ENCODE measurements at regions not wholly inside any gene's neighbourhood (a gene's known extent, or its start where the extent isn't known, plus 50 kb on each side); places are given as distances from the start of the nearest gene placed in this dataset.

DNA sequence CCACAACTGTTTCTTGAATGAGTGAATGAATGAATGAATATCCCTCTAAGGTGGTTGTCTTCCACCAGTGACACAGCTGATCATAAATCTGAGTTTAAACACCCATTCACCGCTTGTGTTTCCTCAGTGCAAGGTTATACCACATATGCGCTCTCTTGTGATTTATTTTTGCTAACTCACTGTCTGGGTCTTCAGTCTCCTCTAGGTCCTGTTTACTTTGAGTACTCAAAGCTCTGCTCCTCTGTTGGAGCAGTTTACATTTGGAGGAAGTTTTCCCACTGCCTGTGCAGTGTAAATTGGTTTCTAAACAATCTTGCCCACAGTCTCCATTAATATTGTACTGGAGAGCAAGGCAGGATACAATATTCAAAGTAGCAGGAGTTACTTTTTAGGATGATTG lies 212.6 kb upstream of the JADE1 start:
- H3K9me3 ChIP-seq (ENCODE audit: control insufficient read depth, low read depth, low read length), result no peaks in the 10 kb centered on the region
- H3K4me3 ChIP-seq (ENCODE audit: low read length), result no peak overlapping the region
- H3K4me1 ChIP-seq (ENCODE audit: control insufficient read depth, low read depth, low read length), result peaks cover 8% of the 10 kb centered on the region
- no peak overlapping the region for H3K9ac ChIP-seq (ENCODE audit: low read length)
- no peak overlapping the region for H3K27ac ChIP-seq (ENCODE audit: low read length)
- H3K27me3 ChIP-seq (ENCODE audit: control insufficient read depth, insufficient read depth, low read length), result no peaks in the 10 kb centered on the region
- H3K36me3 ChIP-seq (ENCODE audit: control insufficient read depth, low read depth, low read length), result no peaks in the 10 kb centered on the region

DNA sequence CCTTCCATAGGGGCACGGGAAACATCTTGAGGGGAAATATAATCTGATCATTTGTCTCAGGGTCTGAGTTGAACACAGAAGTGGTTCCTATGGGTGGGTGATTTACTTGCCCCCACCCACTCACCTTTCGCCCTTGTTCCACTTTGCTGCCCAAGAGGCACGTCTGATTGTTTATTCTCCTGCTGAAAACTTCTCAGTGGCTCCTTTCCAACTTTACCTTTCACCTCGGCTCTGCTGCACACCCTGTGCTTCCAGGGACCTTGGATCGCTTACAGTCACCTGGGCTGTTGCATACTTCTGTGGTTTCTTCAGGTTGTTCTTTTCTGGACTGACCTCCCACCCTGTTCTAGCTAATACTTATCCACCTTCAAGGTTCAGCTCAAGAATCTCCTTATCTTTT lies 213.4 kb upstream of the JADE1 start:
- Histone ChIP-seq H3K4me1 (ENCODE audit: control insufficient read depth, low read depth, low read length) (peaks cover under 1% of the 10 kb centered on the region), H3K27ac (ENCODE audit: low read length) (no peak overlapping the region), H3K9ac (ENCODE audit: low read length) (no peak overlapping the region), H3K4me3 (ENCODE audit: low read length) (no peak overlapping the region), H3K27me3 (ENCODE audit: control insufficient read depth, insufficient read depth, low read length) (no peaks in the 10 kb centered on the region), H3K36me3 (ENCODE audit: control insufficient read depth, low read depth, low read length) (no peaks in the 10 kb centered on the region), H3K9me3 (ENCODE audit: control insufficient read depth, low read depth, low read length) (no peaks in the 10 kb centered on the region)

DNA sequence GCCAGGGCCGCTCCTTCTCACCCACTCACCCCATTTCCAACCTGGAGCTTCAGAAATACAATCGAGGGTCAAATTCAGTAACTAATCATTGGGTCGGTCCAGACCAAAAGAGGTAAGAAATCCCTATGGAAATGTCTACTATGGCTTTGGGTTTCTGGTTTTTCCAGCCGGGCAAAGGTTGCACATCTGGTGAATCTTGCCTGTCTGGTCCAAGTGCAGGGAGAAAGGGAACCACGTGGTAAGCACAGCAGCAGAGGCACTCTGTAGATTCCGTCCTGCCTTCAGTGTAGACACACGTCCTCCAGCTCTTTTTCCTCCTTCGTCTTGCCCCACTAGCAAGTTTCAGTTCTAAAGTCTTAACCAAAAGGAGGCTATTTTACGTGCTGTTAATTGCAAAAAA lies 218.0 kb upstream of the JADE1 start:
- Histone ChIP-seq H3K4me1 (ENCODE audit: control insufficient read depth, low read depth, low read length) (no peaks in the 10 kb centered on the region), H3K27me3 (ENCODE audit: control insufficient read depth, insufficient read depth, low read length) (no peaks in the 10 kb centered on the region), H3K9ac (ENCODE audit: low read length) (no peak overlapping the region), H3K4me3 (ENCODE audit: low read length) (no peak overlapping the region), H3K36me3 (ENCODE audit: control insufficient read depth, low read depth, low read length) (no peaks in the 10 kb centered on the region), H3K27ac (ENCODE audit: low read length) (no peak overlapping the region), H3K9me3 (ENCODE audit: control insufficient read depth, low read depth, low read length) (no peaks in the 10 kb centered on the region)

DNA sequence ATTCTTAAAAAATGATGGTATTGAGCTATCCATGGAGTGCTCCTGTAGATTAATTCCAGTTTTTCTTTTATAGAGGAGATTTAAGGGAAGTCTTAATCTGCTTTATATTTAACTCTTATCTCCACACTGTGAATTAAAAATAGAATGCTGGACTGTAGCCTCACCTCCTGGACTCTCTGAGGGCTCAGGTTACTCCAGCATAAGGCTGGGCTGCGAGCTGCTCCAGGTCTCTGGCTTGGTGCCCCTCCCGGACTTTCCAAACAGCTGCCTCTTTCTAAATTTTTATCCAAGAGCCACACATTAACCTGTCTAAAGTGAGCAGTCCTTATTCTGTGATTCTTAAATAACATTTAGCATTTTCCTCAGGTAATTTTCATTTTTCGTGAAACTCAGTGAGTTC lies 218.7 kb upstream of the JADE1 start:
- Histone ChIP-seq H3K27me3 (ENCODE audit: control insufficient read depth, insufficient read depth, low read length) (no peaks in the 10 kb centered on the region), H3K9ac (ENCODE audit: low read length) (no peak overlapping the region), H3K9me3 (ENCODE audit: control insufficient read depth, low read depth, low read length) (no peaks in the 10 kb centered on the region), H3K4me3 (ENCODE audit: low read length) (no peak overlapping the region), H3K4me1 (ENCODE audit: control insufficient read depth, low read depth, low read length) (no peaks in the 10 kb centered on the region), H3K27ac (ENCODE audit: low read length) (no peak overlapping the region), H3K36me3 (ENCODE audit: control insufficient read depth, low read depth, low read length) (no peaks in the 10 kb centered on the region)

DNA sequence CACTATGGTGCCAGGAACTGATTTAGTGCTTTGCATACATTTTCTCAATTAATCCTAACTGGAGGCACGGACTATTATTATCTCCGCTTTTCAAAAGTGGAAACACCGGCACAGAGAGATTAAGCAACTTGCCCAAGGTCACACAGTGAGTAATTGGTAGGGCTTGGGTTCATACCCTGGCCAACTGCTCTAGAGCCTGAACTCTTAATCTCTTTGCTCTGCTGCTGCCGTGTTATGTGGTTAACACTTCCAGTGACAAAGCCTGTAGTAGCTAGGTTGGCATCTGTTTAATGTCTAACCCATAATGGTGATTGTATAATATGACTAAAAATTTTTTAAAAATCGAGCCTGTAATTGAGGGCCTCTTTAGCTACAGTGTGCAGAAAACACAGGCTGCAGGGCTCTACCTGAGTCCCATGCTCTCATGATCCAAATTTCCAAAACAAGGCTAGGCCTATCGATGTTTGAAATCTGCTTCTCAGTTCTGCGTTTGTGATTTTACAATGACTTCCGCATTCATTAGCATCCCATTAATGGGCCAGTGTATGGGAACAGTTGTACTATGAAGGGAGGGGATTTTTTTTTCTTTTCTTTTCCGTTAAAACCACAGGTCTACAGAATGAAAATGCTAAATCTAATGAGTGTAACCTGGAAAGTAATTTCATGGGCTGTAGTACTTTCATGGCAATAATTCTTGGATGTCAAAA lies 219.3 kb upstream of the JADE1 start:
- no peak overlapping the region for H3K27ac ChIP-seq (ENCODE audit: low read length)
- no peaks in the 10 kb centered on the region for H3K36me3 ChIP-seq (ENCODE audit: control insufficient read depth, low read depth, low read length)

DNA sequence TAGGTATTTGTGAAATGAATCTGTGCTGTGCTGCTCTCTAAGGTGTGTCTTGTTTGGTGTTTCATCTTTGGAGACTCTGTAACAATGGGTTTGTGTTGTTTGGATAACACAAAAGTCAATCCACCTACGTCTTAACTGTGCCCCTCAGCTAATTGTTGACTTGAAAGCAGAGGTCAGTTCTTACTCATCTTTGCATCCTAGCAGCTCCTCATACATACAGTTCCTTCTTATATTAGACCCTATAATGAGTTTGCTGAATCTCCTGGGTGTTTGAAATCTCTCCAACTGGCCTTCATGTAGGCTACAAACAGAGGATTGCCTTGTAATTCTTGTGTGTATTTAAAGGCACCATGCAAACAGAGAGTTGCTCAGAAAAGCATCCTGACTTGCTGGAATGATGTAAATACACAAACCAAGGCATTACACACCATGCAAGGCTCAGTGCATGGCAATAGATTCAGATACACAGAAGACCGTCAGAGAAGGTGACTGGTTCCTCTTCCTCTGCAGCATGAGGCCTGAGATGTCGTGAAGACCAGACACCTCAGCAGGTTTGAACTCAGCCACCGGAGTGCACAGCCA lies 220.0 kb upstream of the JADE1 start:
- Histone ChIP-seq H3K9me3 (ENCODE audit: control insufficient read depth, low read depth, low read length) (no peaks in the 10 kb centered on the region), H3K27ac (ENCODE audit: low read length) (no peak overlapping the region), H3K27me3 (ENCODE audit: control insufficient read depth, insufficient read depth, low read length) (no peaks in the 10 kb centered on the region), H3K4me1 (ENCODE audit: control insufficient read depth, low read depth, low read length) (no peaks in the 10 kb centered on the region), H3K9ac (ENCODE audit: low read length) (no peak overlapping the region), H3K36me3 (ENCODE audit: control insufficient read depth, low read depth, low read length) (no peaks in the 10 kb centered on the region), H3K4me3 (ENCODE audit: low read length) (no peak overlapping the region)

More for the DNA sequence above, 219.3 kb upstream of the JADE1 start:
- Histone ChIP-seq H3K9ac (ENCODE audit: low read length) (no peak overlapping the region), H3K9me3 (ENCODE audit: control insufficient read depth, low read depth, low read length) (no peaks in the 10 kb centered on the region), H3K4me3 (ENCODE audit: low read length) (no peak overlapping the region), H3K27me3 (ENCODE audit: control insufficient read depth, insufficient read depth, low read length) (no peaks in the 10 kb centered on the region), H3K4me1 (ENCODE audit: control insufficient read depth, low read depth, low read length) (no peaks in the 10 kb centered on the region)

DNA sequence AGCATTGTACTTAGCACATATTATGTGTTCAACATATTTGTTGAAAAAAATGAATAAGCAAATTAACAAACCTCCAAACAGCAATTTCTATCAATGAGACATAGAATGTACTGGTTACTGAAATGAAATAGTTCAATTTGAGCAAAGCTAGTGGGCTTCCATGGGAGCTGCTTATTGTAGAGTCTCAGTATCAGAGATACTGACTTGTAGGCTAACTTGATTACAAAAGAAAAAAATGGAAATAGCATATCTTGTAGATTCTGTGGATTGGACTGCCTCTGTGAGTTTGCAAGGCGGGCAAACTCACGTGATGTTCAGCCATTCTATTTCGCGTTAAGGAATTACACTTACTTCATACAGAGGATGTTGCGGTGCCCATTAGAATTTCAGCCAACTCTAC lies 222.1 kb upstream of the JADE1 start:
- no peak overlapping the region for H3K27ac ChIP-seq (ENCODE audit: low read length)

DNA sequence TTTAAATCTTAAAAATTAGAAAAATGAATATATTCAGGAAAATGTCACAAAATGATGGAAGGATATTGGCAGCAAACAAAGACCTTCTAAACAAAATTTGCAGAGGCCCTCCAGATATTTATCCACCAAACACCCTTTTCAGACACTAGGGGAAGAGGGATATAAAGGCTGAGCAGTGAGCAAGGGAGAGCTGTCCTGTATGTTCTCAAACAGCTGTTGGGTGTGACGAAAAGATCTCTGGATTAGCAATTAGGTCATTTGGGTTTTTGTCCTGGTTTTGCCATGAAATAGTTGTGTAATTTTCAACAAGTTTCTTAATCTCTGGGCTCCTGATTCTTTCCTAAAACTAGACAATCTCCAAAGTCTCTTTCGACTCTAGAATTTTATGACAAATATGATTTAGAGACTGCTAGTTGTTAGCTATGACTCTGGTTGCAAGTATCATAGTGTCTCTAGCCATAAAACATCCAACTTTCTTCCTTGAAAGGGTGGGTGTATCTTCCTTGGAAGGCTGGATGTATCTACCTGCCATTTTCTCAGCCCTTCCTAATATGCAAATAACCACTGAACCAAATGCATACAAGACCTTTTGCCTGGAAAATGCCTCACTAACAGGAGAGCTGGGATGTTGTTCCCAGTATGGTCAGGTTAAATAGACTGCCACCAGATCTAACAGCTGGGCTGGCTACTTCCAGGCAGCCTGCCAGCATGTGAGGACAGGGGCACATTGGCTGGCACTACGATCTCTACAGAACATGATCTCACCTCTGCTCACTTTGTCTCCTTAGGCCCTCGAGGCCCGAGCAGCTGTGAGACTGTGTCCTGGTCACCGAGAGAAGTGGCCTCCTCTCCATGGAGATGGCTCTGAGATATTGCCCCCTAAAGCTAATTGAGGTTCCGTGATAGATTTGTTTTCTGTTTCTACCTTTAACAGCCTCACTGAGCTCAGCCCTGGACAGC lies 225.5 kb upstream of the JADE1 start:
- Histone ChIP-seq H3K9ac (ENCODE audit: low read length) (no peak overlapping the region), H3K36me3 (ENCODE audit: control insufficient read depth, low read depth, low read length) (no peaks in the 10 kb centered on the region), H3K27ac (ENCODE audit: low read length) (no peak overlapping the region)

More for the DNA sequence above, 222.1 kb upstream of the JADE1 start:
- H3K36me3 ChIP-seq (ENCODE audit: control insufficient read depth, low read depth, low read length), result no peaks in the 10 kb centered on the region
- H3K9ac ChIP-seq (ENCODE audit: low read length), result no peak overlapping the region
- H3K4me1 ChIP-seq (ENCODE audit: control insufficient read depth, low read depth, low read length), result no peaks in the 10 kb centered on the region
- H3K27me3 ChIP-seq (ENCODE audit: control insufficient read depth, insufficient read depth, low read length), result no peaks in the 10 kb centered on the region
- H3K4me3 ChIP-seq (ENCODE audit: low read length), result no peak overlapping the region
- H3K9me3 ChIP-seq (ENCODE audit: control insufficient read depth, low read depth, low read length), result no peaks in the 10 kb centered on the region

DNA sequence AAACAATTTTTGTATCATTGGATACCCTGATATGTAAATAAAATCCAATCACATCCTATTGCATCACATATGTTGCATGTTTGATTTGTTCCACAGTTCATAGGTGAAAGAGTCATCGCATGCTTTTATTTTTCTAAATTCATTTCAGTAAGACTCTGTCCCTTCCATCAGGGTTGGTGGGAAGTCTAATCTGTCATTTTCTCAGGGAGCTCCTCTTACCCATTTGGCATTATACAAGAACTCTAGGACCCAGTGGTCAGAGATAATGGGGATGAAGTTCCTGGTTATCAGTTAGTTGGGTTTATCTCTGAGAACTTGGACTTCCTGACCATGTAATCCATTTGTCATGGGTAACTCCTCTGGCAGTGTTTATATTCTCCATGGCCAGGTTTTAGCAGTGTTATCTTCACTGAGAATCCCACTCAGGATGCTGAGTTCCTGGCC lies 227.1 kb upstream of the JADE1 start:
- Histone ChIP-seq H3K4me3 (ENCODE audit: low read length) (no peak overlapping the region), H3K9ac (ENCODE audit: low read length) (no peak overlapping the region), H3K9me3 (ENCODE audit: control insufficient read depth, low read depth, low read length) (no peaks in the 10 kb centered on the region), H3K4me1 (ENCODE audit: control insufficient read depth, low read depth, low read length) (peaks cover 7% of the 10 kb centered on the region), H3K27me3 (ENCODE audit: control insufficient read depth, insufficient read depth, low read length) (no peaks in the 10 kb centered on the region), H3K36me3 (ENCODE audit: control insufficient read depth, low read depth, low read length) (no peaks in the 10 kb centered on the region), H3K27ac (ENCODE audit: low read length) (no peak overlapping the region)

More for the DNA sequence above, 225.5 kb upstream of the JADE1 start:
- H3K4me1 ChIP-seq (ENCODE audit: control insufficient read depth, low read depth, low read length), result no peaks in the 10 kb centered on the region
- no peaks in the 10 kb centered on the region for H3K9me3 ChIP-seq (ENCODE audit: control insufficient read depth, low read depth, low read length)
- H3K27me3 ChIP-seq (ENCODE audit: control insufficient read depth, insufficient read depth, low read length), result no peaks in the 10 kb centered on the region
- H3K4me3 ChIP-seq (ENCODE audit: low read length), result no peak overlapping the region

DNA sequence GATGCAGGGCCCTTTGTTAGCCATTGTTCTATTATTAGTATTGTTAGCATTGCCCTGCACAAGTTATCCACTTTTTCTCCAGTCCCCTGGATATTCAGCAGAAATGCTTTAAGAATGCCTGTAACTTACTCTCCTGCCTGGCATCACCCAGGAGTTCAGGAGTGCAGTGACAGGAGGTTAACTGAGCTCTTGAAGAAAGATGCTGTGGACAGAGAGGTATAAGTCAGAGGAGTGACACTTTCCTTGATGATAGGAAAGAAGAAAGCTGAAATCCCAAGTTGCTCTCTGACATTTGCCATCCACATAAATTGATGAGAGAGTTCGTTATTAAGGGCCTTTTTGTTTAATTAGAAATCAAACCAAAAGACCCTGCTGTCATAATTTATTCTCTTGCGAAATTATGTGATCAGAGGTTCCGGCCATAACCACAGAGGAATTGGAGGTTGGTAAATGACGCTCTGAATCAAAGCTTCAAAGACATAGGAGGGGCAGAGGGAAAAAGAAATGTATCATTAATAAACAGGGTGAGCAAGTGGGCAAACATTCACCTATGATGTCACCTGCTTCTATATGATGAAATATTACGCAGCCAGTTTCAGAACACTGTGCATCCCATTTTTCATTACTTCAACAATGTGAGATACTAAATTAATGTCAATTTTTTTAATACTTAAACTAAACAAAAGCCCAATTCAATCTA lies 230.2 kb upstream of the JADE1 start:
- no peaks in the 10 kb centered on the region for H3K36me3 ChIP-seq (ENCODE audit: control insufficient read depth, low read depth, low read length)
- H3K9ac ChIP-seq (ENCODE audit: low read length), result no peak overlapping the region
- H3K27me3 ChIP-seq (ENCODE audit: control insufficient read depth, insufficient read depth, low read length), result no peaks in the 10 kb centered on the region
- no peaks in the 10 kb centered on the region for H3K9me3 ChIP-seq (ENCODE audit: control insufficient read depth, low read depth, low read length)
- H3K27ac ChIP-seq (ENCODE audit: low read length), result no peak overlapping the region
- H3K4me3 ChIP-seq (ENCODE audit: low read length), result no peak overlapping the region
- H3K4me1 ChIP-seq (ENCODE audit: control insufficient read depth, low read depth, low read length), result peaks cover 10% of the 10 kb centered on the region

DNA sequence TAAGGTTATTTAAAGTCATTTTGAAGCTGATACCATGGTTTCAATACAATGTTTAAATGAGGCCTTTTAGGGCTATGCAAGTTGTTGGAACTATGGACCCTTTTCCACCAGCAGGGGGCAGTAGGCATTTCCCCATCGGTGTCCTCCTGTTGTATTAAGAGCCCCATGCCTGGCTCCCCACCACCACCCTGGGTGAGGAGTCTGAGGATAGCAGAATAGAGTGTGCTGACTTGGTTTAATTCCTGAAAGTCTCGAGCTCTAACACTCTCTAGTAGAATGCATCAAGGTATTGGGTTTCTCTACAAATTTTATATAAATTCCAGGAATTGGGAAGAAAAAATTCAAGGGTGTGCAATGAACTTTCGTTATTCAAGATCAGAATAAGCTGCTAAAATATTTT lies 234.8 kb upstream of the JADE1 start:
- peaks cover 26% of the 10 kb centered on the region for H3K4me1 ChIP-seq (ENCODE audit: control insufficient read depth, low read depth, low read length)
- H3K9me3 ChIP-seq (ENCODE audit: control insufficient read depth, low read depth, low read length), result no peaks in the 10 kb centered on the region

More for the DNA sequence above, 234.8 kb upstream of the JADE1 start:
- H3K27me3 ChIP-seq (ENCODE audit: control insufficient read depth, insufficient read depth, low read length), result no peaks in the 10 kb centered on the region
- no peak overlapping the region for H3K9ac ChIP-seq (ENCODE audit: low read length)
- no peak overlapping the region for H3K27ac ChIP-seq (ENCODE audit: low read length)
- H3K4me3 ChIP-seq (ENCODE audit: low read length), result no peak overlapping the region
- H3K36me3 ChIP-seq (ENCODE audit: control insufficient read depth, low read depth, low read length), result no peaks in the 10 kb centered on the region
